HCT116 (cell line): ENCODE measurements at regions not wholly inside any gene's neighbourhood (a gene's known extent, or its start where the extent isn't known, plus 50 kb on each side); places are given as distances from the start of the nearest gene placed in this dataset.

Source experiments
- ATAC-seq: fragments of 200-7000 bp; cut with Tn5 transposase; 2 replicates; pipeline ENCODE4 v1.9.1; 2020; ENCODE audit warnings: mild to moderate bottlenecking, moderate library complexity
- BruUV-seq: library from RNA; stranded (reverse); fragments of 400-500 nt; replicated peaks from 2 replicates; lab custom pipeline; 2021; lab: Mats Ljungman, UMichigan
- CTCF ChIA-PET: fragments of 300-600 bp; sonication (Branson Sonifier 250); formaldehyde crosslinking; loops from one replicate; lab custom pipeline; 2021; ENCODE audit warnings: antibody characterized with exemption; lab: Charles Lee
- POLR2A ChIA-PET: fragments of 300-600, 350-600 bp; sonication (Branson Sonifier 250); formaldehyde crosslinking; loops from one replicate; lab custom pipeline; 2021; ENCODE audit warnings: antibody characterized with exemption; lab: Charles Lee
- RAD21 ChIA-PET, 2 experiments: fragments of 300-600 bp; sonication (Branson Sonifier 250); formaldehyde crosslinking; loops; one replicate each; lab custom pipeline; 2023; ENCODE audit warnings: low total read pairs in 2 of 2; ENCODE audit not compliant: uncharacterized antibody in 2 of 2, unreplicated experiment in 2 of 2, low non-redundant PET in 1 of 2; lab: Charles Lee
- DNase-seq: peaks from one replicate; pipeline ENCODE4 v3.0.0-alpha.2; 2010; ENCODE audit warnings: low read depth, low spot score
- H2AFZ ChIP-seq: fragments of 200-600 bp; shearing (Covaris generic), sonication (generic); 2 replicates; pipeline ENCODE4 v1.6.1; 2017; ENCODE audit warnings: low read depth, mixed run types, mixed read lengths, antibody characterized with exemption, low read length; ENCODE audit not compliant: poor library complexity, severe bottlenecking
- H3K27ac ChIP-seq: 2 replicates; pipeline ENCODE4 v1.5.1; 2012; ENCODE audit warnings: low read depth, low read length
- H3K27me3 ChIP-seq: fragments of 200-600 bp; sonication (generic); 2 replicates; pipeline ENCODE4 v1.6.1; 2016; ENCODE audit warnings: mixed run types, low read length, mixed read lengths; ENCODE audit not compliant: insufficient read depth
- H3K36me3 ChIP-seq, 2 experiments: fragments of 200-500 bp in 1 of 2; fragments of 200-600 bp in 1 of 2; sonication (Bioruptor generic) in 1 of 2; sonication (generic) in 1 of 2; 2 replicates each; pipeline versions ENCODE4 v1.5.1 to v1.6.1; 2014 to 2016; ENCODE audit warnings: low read length in 2 of 2, inconsistent platforms in 1 of 2, mixed read lengths in 1 of 2, mixed run types in 1 of 2; ENCODE audit not compliant: insufficient read depth in 2 of 2, control insufficient read depth in 1 of 2
- H3K4me1 ChIP-seq, 2 experiments: fragments of 200-600 bp in 1 of 2; sonication (generic) in 1 of 2; 2 replicates each; pipeline versions ENCODE4 v1.5.1 to v1.6.1; 2012 to 2017; ENCODE audit warnings: low read length in 2 of 2, inconsistent platforms in 1 of 2, mild to moderate bottlenecking in 1 of 2, mixed read lengths in 1 of 2, mixed run types in 1 of 2, moderate library complexity in 1 of 2; ENCODE audit not compliant: insufficient read depth in 2 of 2, control insufficient read depth in 1 of 2
- H3K4me2 ChIP-seq: fragments of 200-600 bp; sonication (generic); 2 replicates; pipeline ENCODE4 v1.6.1; 2017; ENCODE audit warnings: mixed run types, low read length, mixed read lengths
- H3K4me3 ChIP-seq, 2 experiments: fragments of 200-600 bp in 1 of 2; sonication (generic) in 1 of 2; replicated peaks in 1 of 2; 2 replicates each; pipeline ENCODE4 v1.5.1; 2011 to 2016; ENCODE audit warnings: low read length in 2 of 2, control low read depth in 1 of 2, low read depth in 1 of 2, mild to moderate bottlenecking in 1 of 2, mixed read lengths in 1 of 2, mixed run types in 1 of 2
- H3K79me2 ChIP-seq: fragments of 200-600 bp; sonication (generic); 2 replicates; pipeline ENCODE4 v1.6.1; 2017; ENCODE audit warnings: mild to moderate bottlenecking, mixed run types, low read length, moderate library complexity, mixed read lengths; ENCODE audit not compliant: insufficient read depth
- H3K9ac ChIP-seq: fragments of 200-600 bp; sonication (generic); 2 replicates; pipeline ENCODE4 v1.6.1; 2016; ENCODE audit warnings: low read length, mixed read lengths
- H3K9me2 ChIP-seq: fragments of 200-600 bp; sonication (generic), shearing (Covaris generic); 2 replicates; pipeline ENCODE4 v1.6.1; 2017; ENCODE audit warnings: mixed run types, mild to moderate bottlenecking, moderate library complexity; ENCODE audit not compliant: insufficient read depth
- H3K9me3 ChIP-seq, 2 experiments: fragments of 200-500 bp in 1 of 2; fragments of 200-600 bp in 1 of 2; sonication (Bioruptor generic) in 1 of 2; sonication (generic) in 1 of 2; 2 replicates each; pipeline ENCODE4 v1.6.1; 2014 to 2017; ENCODE audit warnings: low read length in 2 of 2, mixed read lengths in 2 of 2, inconsistent platforms in 1 of 2, low read depth in 1 of 2, mild to moderate bottlenecking in 1 of 2, mixed run types in 1 of 2, moderate library complexity in 1 of 2; ENCODE audit not compliant: control insufficient read depth in 1 of 2, insufficient read depth in 1 of 2
- H4K20me1 ChIP-seq: fragments of 200-600 bp; sonication (generic), shearing (Covaris generic); 2 replicates; pipeline ENCODE4 v1.6.1; 2017; ENCODE audit warnings: mixed run types, mild to moderate bottlenecking, moderate library complexity; ENCODE audit not compliant: insufficient read depth
- CBX3 ChIP-seq: IDR thresholded peaks from 2 replicates; pipeline ENCODE4 v1.6.1; 2012; ENCODE audit warnings: low read depth
- EGR1 ChIP-seq: IDR thresholded peaks from 2 replicates; pipeline ENCODE4 v1.6.1; 2012; ENCODE audit warnings: low read depth
- EZH2 ChIP-seq: fragments of 200-600 bp; sonication (generic); IDR thresholded peaks from 2 replicates; pipeline ENCODE4 v1.6.1; 2017; ENCODE audit warnings: antibody characterized with exemption, mixed run types
- EZH2phosphoT487 ChIP-seq: fragments of 200-600 bp; IDR thresholded peaks from 2 replicates; pipeline ENCODE4 v1.6.1; 2018; ENCODE audit warnings: antibody characterized with exemption, borderline replicate concordance
- FOSL1 ChIP-seq: IDR thresholded peaks from 2 replicates; pipeline ENCODE4 v1.6.1; 2012; ENCODE audit warnings: low read depth
- JUND ChIP-seq: IDR thresholded peaks from 2 replicates; pipeline ENCODE4 v1.6.1; 2012
- POLR2AphosphoS5 ChIP-seq: IDR thresholded peaks from 2 replicates; pipeline ENCODE4 v1.6.1; 2011; ENCODE audit warnings: mild to moderate bottlenecking, low read depth, low read length, moderate library complexity
- REST ChIP-seq: IDR thresholded peaks from 2 replicates; pipeline ENCODE4 v1.6.1; 2012; ENCODE audit warnings: low read depth
- SIN3A ChIP-seq: IDR thresholded peaks from 2 replicates; pipeline ENCODE4 v1.6.1; 2012; ENCODE audit warnings: low read depth
- SP1 ChIP-seq: IDR thresholded peaks from 2 replicates; pipeline ENCODE4 v1.6.1; 2012; ENCODE audit warnings: low read depth
- TCF7L2 ChIP-seq: IDR thresholded peaks from 2 replicates; pipeline ENCODE4 v1.7.0; 2011; ENCODE audit warnings: borderline replicate concordance, inconsistent platforms; ENCODE audit not compliant: insufficient read depth, insufficient read length; ENCODE audit errors: extremely low read depth
- YY1 ChIP-seq: IDR thresholded peaks from 2 replicates; pipeline ENCODE4 v1.6.1; 2011; ENCODE audit warnings: low read length, low read depth, moderate library complexity, mild to moderate bottlenecking; ENCODE audit not compliant: insufficient replicate concordance; ENCODE audit errors: extremely low read depth
- ZNF274 ChIP-seq: fragments of 200-500 bp; sonication (Bioruptor generic); IDR thresholded peaks from 2 replicates; pipeline ENCODE4 v1.6.1; 2014; ENCODE audit warnings: mild to moderate bottlenecking, low read depth, low read length, inconsistent platforms
- intact Hi-C: fragments of 100-400 bp; cut with micrococcal nuclease; formaldehyde crosslinking; loops from 2 replicates; pipeline ENCODE4 v1.10.0; 2022
- TF ChIP-seq, protein P1 (sequence below): IDR thresholded peaks from 2 replicates; pipeline ENCODE4 v1.6.1; 2011; ENCODE audit warnings: mild to moderate bottlenecking, low read length, moderate library complexity; ENCODE audit not compliant: insufficient replicate concordance; ENCODE audit errors: extremely low read depth
- TF ChIP-seq, protein P2 (sequence below), 3 experiments: fragments of 200-600 bp in 1 of 3; sonication (generic) in 1 of 3; IDR thresholded peaks in 2 of 3; conservative IDR thresholded peaks in 1 of 3; 2 replicates each; pipeline ENCODE4 v1.5.1; 2012 to 2017; ENCODE audit warnings: low read depth in 2 of 3, low read length in 2 of 3, antibody characterized with exemption in 1 of 3, borderline replicate concordance in 1 of 3, control low read depth in 1 of 3, mild to moderate bottlenecking in 1 of 3, mixed read lengths in 1 of 3, mixed run types in 1 of 3, moderate library complexity in 1 of 3; ENCODE audit not compliant: insufficient read depth in 1 of 3

DNA sequence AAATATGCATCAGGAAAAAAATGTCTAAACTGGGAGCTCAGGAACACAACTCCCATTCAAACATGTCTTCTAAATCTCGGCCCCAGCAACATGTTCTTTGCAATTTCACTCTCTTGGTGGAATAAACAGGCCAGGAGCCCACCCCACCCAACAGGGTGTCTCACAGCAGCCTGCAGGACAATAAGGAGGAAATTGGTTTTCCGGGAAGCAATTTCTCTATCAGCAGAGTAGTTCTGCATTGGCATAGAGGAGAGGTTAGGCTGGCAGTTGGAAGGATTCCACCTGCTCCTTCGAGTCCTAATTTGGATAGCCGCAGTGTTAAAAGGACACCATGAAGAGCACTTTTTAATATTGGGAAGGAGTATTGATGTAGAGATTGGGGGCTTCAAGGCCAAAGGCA lies 55.9 kb upstream of the BARX2 start:
- ChIA-PET CTCF (interaction anchor here (3.7 kb wide), 1 partner anchor 12 kb away, joined by 13 read pairs; no protein-coding TSS in a partner anchor), POLR2A (no interaction called here), RAD21 (no interaction called here)
- Histone ChIP-seq H4K20me1 (no peaks in the 10 kb centered on the region), H3K79me2 (no peaks in the 10 kb centered on the region), H3K4me2 (no peak overlapping the region), H3K4me1 (peaks cover 25 to 33% of the 10 kb centered on the region in 2 experiments), H3K4me3 (no peak overlapping the region), H3K27ac (no peak overlapping the region), H3K36me3 (no peaks in the 10 kb centered on the region), H3K9me3 (no peaks in the 10 kb centered on the region), H3K9me2 (no peaks in the 10 kb centered on the region), H2AFZ (no peak overlapping the region), H3K27me3 (no peaks in the 10 kb centered on the region), H3K9ac (no peak overlapping the region)
- ATAC-seq (no peak), DNase-seq (no peak)
- intact Hi-C loops: no loop called here
- BruUV-seq: no TSS peak
- TF ChIP-seq YY1: no peak
- TF ChIP-seq EZH2phosphoT487: no peak
- TF ChIP-seq FOSL1: no peak
- no peak for TF ChIP-seq ZNF274
- no peak for TF ChIP-seq TCF7L2
- no peak for TF ChIP-seq EZH2
- TF ChIP-seq SIN3A: no peak
- no peak for TF ChIP-seq REST
- TF ChIP-seq JUND: no peak
- no peak for TF ChIP-seq POLR2AphosphoS5
- TF ChIP-seq SP1: no peak
- TF ChIP-seq, protein P1, sequence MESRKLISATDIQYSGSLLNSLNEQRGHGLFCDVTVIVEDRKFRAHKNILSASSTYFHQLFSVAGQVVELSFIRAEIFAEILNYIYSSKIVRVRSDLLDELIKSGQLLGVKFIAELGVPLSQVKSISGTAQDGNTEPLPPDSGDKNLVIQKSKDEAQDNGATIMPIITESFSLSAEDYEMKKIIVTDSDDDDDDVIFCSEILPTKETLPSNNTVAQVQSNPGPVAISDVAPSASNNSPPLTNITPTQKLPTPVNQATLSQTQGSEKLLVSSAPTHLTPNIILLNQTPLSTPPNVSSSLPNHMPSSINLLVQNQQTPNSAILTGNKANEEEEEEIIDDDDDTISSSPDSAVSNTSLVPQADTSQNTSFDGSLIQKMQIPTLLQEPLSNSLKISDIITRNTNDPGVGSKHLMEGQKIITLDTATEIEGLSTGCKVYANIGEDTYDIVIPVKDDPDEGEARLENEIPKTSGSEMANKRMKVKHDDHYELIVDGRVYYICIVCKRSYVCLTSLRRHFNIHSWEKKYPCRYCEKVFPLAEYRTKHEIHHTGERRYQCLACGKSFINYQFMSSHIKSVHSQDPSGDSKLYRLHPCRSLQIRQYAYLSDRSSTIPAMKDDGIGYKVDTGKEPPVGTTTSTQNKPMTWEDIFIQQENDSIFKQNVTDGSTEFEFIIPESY: no peak
- no peak for TF ChIP-seq CBX3
- no peak for TF ChIP-seq EGR1
- TF ChIP-seq, protein P2, sequence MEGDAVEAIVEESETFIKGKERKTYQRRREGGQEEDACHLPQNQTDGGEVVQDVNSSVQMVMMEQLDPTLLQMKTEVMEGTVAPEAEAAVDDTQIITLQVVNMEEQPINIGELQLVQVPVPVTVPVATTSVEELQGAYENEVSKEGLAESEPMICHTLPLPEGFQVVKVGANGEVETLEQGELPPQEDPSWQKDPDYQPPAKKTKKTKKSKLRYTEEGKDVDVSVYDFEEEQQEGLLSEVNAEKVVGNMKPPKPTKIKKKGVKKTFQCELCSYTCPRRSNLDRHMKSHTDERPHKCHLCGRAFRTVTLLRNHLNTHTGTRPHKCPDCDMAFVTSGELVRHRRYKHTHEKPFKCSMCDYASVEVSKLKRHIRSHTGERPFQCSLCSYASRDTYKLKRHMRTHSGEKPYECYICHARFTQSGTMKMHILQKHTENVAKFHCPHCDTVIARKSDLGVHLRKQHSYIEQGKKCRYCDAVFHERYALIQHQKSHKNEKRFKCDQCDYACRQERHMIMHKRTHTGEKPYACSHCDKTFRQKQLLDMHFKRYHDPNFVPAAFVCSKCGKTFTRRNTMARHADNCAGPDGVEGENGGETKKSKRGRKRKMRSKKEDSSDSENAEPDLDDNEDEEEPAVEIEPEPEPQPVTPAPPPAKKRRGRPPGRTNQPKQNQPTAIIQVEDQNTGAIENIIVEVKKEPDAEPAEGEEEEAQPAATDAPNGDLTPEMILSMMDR (IDR thresholded peaks at IDR 0.05 in 2 of 3, conservative IDR thresholded peaks at IDR 0.05 in 1 of 3; ENCODE audit: borderline replicate concordance in 1 of 3, insufficient read depth in 1 of 3, low read depth in 2 of 3, low read length in 2 of 3): no peak
